H9 (cell line): ENCODE measurements at regions not wholly inside any gene's neighbourhood (a gene's known extent, or its start where the extent isn't known, plus 50 kb on each side); places are given as distances from the start of the nearest gene placed in this dataset.

Source experiments
- DNase-seq: peaks from one replicate; pipeline ENCODE4 v3.0.0-alpha.2; 2017
- H2AFZ ChIP-seq: one replicate; pipeline ENCODE4 v1.6.1; 2013; ENCODE audit warnings: mild to moderate bottlenecking, low read length, control low read depth, moderate library complexity
- H2AK5ac ChIP-seq: 2 replicates; pipeline ENCODE4 v1.6.1; 2013; ENCODE audit warnings: low read length, control low read depth, mixed read lengths; ENCODE audit not compliant: insufficient read length
- H2BK120ac ChIP-seq: one replicate; pipeline ENCODE4 v1.6.1; 2013; ENCODE audit warnings: low read depth, mild to moderate bottlenecking, low read length, control low read depth, inconsistent platforms; ENCODE audit not compliant: poor library complexity, severe bottlenecking
- H2BK12ac ChIP-seq: 2 replicates; pipeline ENCODE4 v1.6.1; 2013; ENCODE audit warnings: low read length, control low read depth, mixed read lengths, low read depth; ENCODE audit not compliant: insufficient read length
- H2BK15ac ChIP-seq: 2 replicates; pipeline ENCODE4 v1.6.1; 2013; ENCODE audit warnings: low read depth, low read length, control low read depth
- H2BK20ac ChIP-seq: one replicate; pipeline ENCODE4 v1.6.1; 2013; ENCODE audit warnings: low read depth, mild to moderate bottlenecking, low read length, control low read depth, inconsistent platforms; ENCODE audit not compliant: poor library complexity, severe bottlenecking
- H2BK5ac ChIP-seq: 2 replicates; pipeline ENCODE4 v1.6.1; 2013; ENCODE audit warnings: low read length, control low read depth, mixed read lengths; ENCODE audit not compliant: insufficient read length
- H3K14ac ChIP-seq: 2 replicates; pipeline ENCODE4 v1.6.1; 2013; ENCODE audit warnings: low read length, control low read depth; ENCODE audit not compliant: insufficient read depth
- H3K18ac ChIP-seq: 2 replicates; pipeline ENCODE4 v1.6.1; 2013; ENCODE audit warnings: low read depth, mild to moderate bottlenecking, mixed read lengths, low read length, control low read depth; ENCODE audit not compliant: insufficient read length
- H3K23ac ChIP-seq: 2 replicates; pipeline ENCODE4 v1.6.1; 2013; ENCODE audit warnings: low read length, control low read depth, mixed read lengths, low read depth; ENCODE audit not compliant: insufficient read length
- H3K23me2 ChIP-seq: 2 replicates; pipeline ENCODE4 v1.6.1; 2013; ENCODE audit warnings: low read depth, mild to moderate bottlenecking, mixed read lengths, low read length, control low read depth; ENCODE audit not compliant: insufficient read length, poor library complexity, severe bottlenecking
- H3K27ac ChIP-seq: 2 replicates; pipeline ENCODE4 v1.5.1; 2013; ENCODE audit warnings: low read length, control low read depth, mixed read lengths, low read depth; ENCODE audit not compliant: insufficient read length
- H3K27me3 ChIP-seq: 2 replicates; pipeline ENCODE4 v1.6.1; 2013; ENCODE audit warnings: low read length, control low read depth, inconsistent platforms; ENCODE audit not compliant: insufficient read depth
- H3K4ac ChIP-seq: 2 replicates; pipeline ENCODE4 v1.6.1; 2013; ENCODE audit warnings: low read depth, mild to moderate bottlenecking, control low read depth, inconsistent platforms, low read length, moderate library complexity
- H3K4me1 ChIP-seq: 2 replicates; pipeline ENCODE4 v1.6.1; 2013; ENCODE audit warnings: low read length, control low read depth, inconsistent platforms; ENCODE audit not compliant: insufficient read depth
- H3K4me2 ChIP-seq: 2 replicates; pipeline ENCODE4 v1.6.1; 2013; ENCODE audit warnings: low read length, control low read depth, mixed read lengths; ENCODE audit not compliant: insufficient read length, insufficient read depth
- H3K56ac ChIP-seq: 2 replicates; pipeline ENCODE4 v1.6.1; 2013; ENCODE audit warnings: low read depth, mild to moderate bottlenecking, mixed read lengths, low read length, control low read depth; ENCODE audit not compliant: insufficient read length
- H3K79me1 ChIP-seq: 2 replicates; pipeline ENCODE4 v1.6.1; 2013; ENCODE audit warnings: low read depth, mild to moderate bottlenecking, moderate library complexity, low read length, control low read depth, inconsistent platforms; ENCODE audit not compliant: insufficient read depth, poor library complexity, severe bottlenecking
- H3K79me2 ChIP-seq: 2 replicates; pipeline ENCODE4 v1.6.1; 2013; ENCODE audit warnings: low read length, control low read depth, inconsistent platforms; ENCODE audit not compliant: insufficient read depth
- H3K9ac ChIP-seq: 2 replicates; pipeline ENCODE4 v1.6.1; 2013; ENCODE audit warnings: low read length, control low read depth, mixed read lengths; ENCODE audit not compliant: insufficient read length; ENCODE audit errors: extremely low read depth
- H3K9me3 ChIP-seq: one replicate; pipeline ENCODE4 v1.6.1; 2013; ENCODE audit warnings: low read depth, low read length, inconsistent platforms; ENCODE audit not compliant: control insufficient read depth
- H3T11ph ChIP-seq: one replicate; pipeline ENCODE4 v1.6.1; 2013; ENCODE audit warnings: mild to moderate bottlenecking, low read length, control low read depth, inconsistent platforms
- H4K20me1 ChIP-seq: one replicate; pipeline ENCODE4 v1.6.1; 2013; ENCODE audit not compliant: control insufficient read depth, insufficient read length, insufficient read depth
- H4K5ac ChIP-seq: 2 replicates; pipeline ENCODE4 v1.6.1; 2013; ENCODE audit warnings: low read depth, mild to moderate bottlenecking, mixed read lengths, low read length, control low read depth; ENCODE audit not compliant: insufficient read length
- H4K8ac ChIP-seq: replicated peaks from 2 replicates; pipeline ENCODE4 v1.6.1; 2013; ENCODE audit warnings: low read length, control low read depth, mixed read lengths, low read depth; ENCODE audit not compliant: insufficient read length
- H4K91ac ChIP-seq: 2 replicates; pipeline ENCODE4 v1.6.1; 2013; ENCODE audit warnings: low read depth, mild to moderate bottlenecking, moderate library complexity, mixed read lengths, low read length, control low read depth; ENCODE audit not compliant: insufficient read length
- H3K27ac Mint-ChIP-seq, 3 experiments: 2 replicates in 2 of 3; 3 replicates in 1 of 3; pipeline ENCODE4 v1.8.0; 2020 to 2021; ENCODE audit warnings: mixed read lengths in 3 of 3, mild to moderate bottlenecking in 1 of 3, moderate library complexity in 1 of 3
- H3K27me3 Mint-ChIP-seq: 2 replicates; pipeline ENCODE4 v1.8.0; 2021; ENCODE audit warnings: low read depth, mild to moderate bottlenecking, moderate library complexity, mixed read lengths
- H3K36me3 Mint-ChIP-seq, 3 experiments: 2 replicates in 2 of 3; 3 replicates in 1 of 3; pipeline ENCODE4 v1.8.0; 2020 to 2021; ENCODE audit warnings: low read depth in 3 of 3, mixed read lengths in 3 of 3; ENCODE audit not compliant: insufficient read depth in 1 of 3
- H3K4me1 Mint-ChIP-seq, 2 experiments: 2 replicates each; pipeline ENCODE4 v1.8.0; 2020; ENCODE audit warnings: mixed read lengths in 2 of 2
- H3K4me3 Mint-ChIP-seq, 2 experiments: 2 replicates in 1 of 2; 3 replicates in 1 of 2; pipeline ENCODE4 v1.8.0; 2020 to 2021; ENCODE audit warnings: mild to moderate bottlenecking in 2 of 2, mixed read lengths in 2 of 2, moderate library complexity in 1 of 2
- H3K9me3 Mint-ChIP-seq, 2 experiments: 2 replicates in 1 of 2; 3 replicates in 1 of 2; pipeline ENCODE4 v1.8.0; 2020; ENCODE audit warnings: mild to moderate bottlenecking in 2 of 2, mixed read lengths in 2 of 2, moderate library complexity in 1 of 2
- CTCF ChIP-seq: fragments of 200-600 bp; sonication (generic); conservative IDR thresholded peaks from 3 replicates; pipeline ENCODE4 v1.8.0; 2021; ENCODE audit warnings: antibody characterized with exemption, mild to moderate bottlenecking
- WGBS: extraction: QIAGEN DNeasy Blood & Tissue Kit; methylation state at CpG from one replicate; pipeline ENCODE4 v1.1.7; 2013; ENCODE audit warnings: missing lambda C conversion rate, low lambda C conversion rate, mixed read lengths; ENCODE audit not compliant: insufficient read length; ENCODE audit errors: extremely low coverage; 5-methylcytosine and 5-hydroxymethylcytosine counted together

GRCh38 chr1:221638595-221638994 lies 103.3 kb downstream of the DUSP10 start:
- Histone ChIP-seq H3K9me3 (no peaks in the 10 kb centered on the region), H3K23ac (no peak overlapping the region), H3T11ph (no peak overlapping the region), H3K56ac (no peak overlapping the region), H3K27ac (no peak overlapping the region), H2BK20ac (no peak overlapping the region), H3K4ac (no peak overlapping the region), H4K91ac (no peak overlapping the region), H2BK12ac (no peak overlapping the region), H4K20me1 (no peaks in the 10 kb centered on the region), H2BK120ac (no peak overlapping the region), H2BK5ac (no peak overlapping the region), H3K18ac (no peak overlapping the region), H3K4me1 (no peaks in the 10 kb centered on the region), H4K5ac (no peak overlapping the region), H2BK15ac (no peak overlapping the region), H3K14ac (no peak overlapping the region), H3K79me2 (no peaks in the 10 kb centered on the region; the same call in 1 of the 2 replicates), H3K4me2 (no peak overlapping the region), H3K27me3 (no peaks in the 10 kb centered on the region), H2AK5ac (no peak overlapping the region), H3K23me2 (no peaks in the 10 kb centered on the region), H3K79me1 (no peaks in the 10 kb centered on the region), H2AFZ (no peak overlapping the region), H3K9ac (no peak overlapping the region), H4K8ac (no peak overlapping the region)
- Mint-ChIP-seq H3K4me1 (no peaks in the 10 kb centered on the region), H3K9me3 (no peaks in the 10 kb centered on the region), H3K27ac (no peak overlapping the region), H3K4me3 (no peak overlapping the region), H3K36me3 (no peaks in the 10 kb centered on the region), H3K27me3 (no peaks in the 10 kb centered on the region)
- no peak for TF ChIP-seq CTCF
- WGBS = no CpG with 5 or more reads among the region's 2 CpGs
- no peak for DNase-seq
